SK-N-SH (cell line): ENCODE measurements at regions not wholly inside any gene's neighbourhood (a gene's known extent, or its start where the extent isn't known, plus 50 kb on each side); places are given as distances from the start of the nearest gene placed in this dataset.

Source experiments
- CTCF ChIA-PET: fragments of 300-600, 350-600 bp; formaldehyde crosslinking; extraction: SDS; loops from one replicate; lab custom pipeline; 2021; lab: Yijun Ruan, JAX
- POLR2A ChIA-PET: fragments of 350-600 bp; sonication (Branson Sonifier 250); formaldehyde crosslinking; extraction: SDS; loops from one replicate; lab custom pipeline; 2020; ENCODE audit warnings: antibody characterized with exemption, inconsistent platforms; lab: Yijun Ruan, JAX
- DNase-seq: peaks from one replicate; pipeline ENCODE4 v3.0.0; 2012
- H2AFZ ChIP-seq: fragments of 200-600 bp; sonication (generic); 2 replicates; pipeline ENCODE4 v1.8.1; 2016; ENCODE audit warnings: antibody characterized with exemption, mild to moderate bottlenecking, low read depth
- H3F3A ChIP-seq: fragments of 200-600 bp; sonication (generic); replicated peaks from 2 replicates; pipeline ENCODE3; 2016; ENCODE audit warnings: antibody characterized with exemption, mild to moderate bottlenecking; ENCODE audit not compliant: insufficient read depth
- H3K27ac ChIP-seq, 2 experiments: fragments of 200-500 bp in 1 of 2; fragments of 200-600 bp in 1 of 2; sonication (Bioruptor generic) in 1 of 2; sonication (generic), shearing (Covaris generic) in 1 of 2; 2 replicates each; pipeline versions ENCODE4 v1.5.1 to v1.6.1; 2014 to 2016; ENCODE audit warnings: low read depth in 2 of 2, inconsistent platforms in 1 of 2, low read length in 1 of 2, mild to moderate bottlenecking in 1 of 2, mixed read lengths in 1 of 2
- H3K27me3 ChIP-seq: fragments of 200-600 bp; sonication (generic), shearing (Covaris generic); 2 replicates; pipeline ENCODE4 v1.6.1; 2016; ENCODE audit warnings: mixed run types; ENCODE audit not compliant: insufficient read depth
- H3K36me3 ChIP-seq, 2 experiments: fragments of 200-500 bp in 1 of 2; fragments of 200-600 bp in 1 of 2; sonication (Bioruptor generic) in 1 of 2; sonication (generic) in 1 of 2; replicated peaks in 1 of 2; 2 replicates each; pipeline versions ENCODE3 to v1.5.1; 2014 to 2016; ENCODE audit warnings: low read length in 1 of 2, mild to moderate bottlenecking in 1 of 2; ENCODE audit not compliant: insufficient read depth in 2 of 2, control insufficient read depth in 1 of 2
- H3K4me1 ChIP-seq, 2 experiments: fragments of 200-500 bp in 1 of 2; fragments of 200-600 bp in 1 of 2; sonication (Bioruptor generic) in 1 of 2; sonication (generic), shearing (Covaris generic) in 1 of 2; 2 replicates each; pipeline versions ENCODE4 v1.5.1 to v1.6.1; 2014 to 2016; ENCODE audit warnings: low read depth in 1 of 2, low read length in 1 of 2, mixed run types in 1 of 2; ENCODE audit not compliant: insufficient read depth in 2 of 2, control insufficient read depth in 1 of 2
- H3K4me2 ChIP-seq: fragments of 200-600 bp; sonication (generic), shearing (Covaris generic); 2 replicates; pipeline ENCODE4 v1.6.1; 2017; ENCODE audit warnings: mixed run types
- H3K4me3 ChIP-seq, 2 experiments: fragments of 200-500 bp in 1 of 2; fragments of 200-600 bp in 1 of 2; sonication (Bioruptor generic) in 1 of 2; sonication (generic), shearing (Covaris generic) in 1 of 2; 2 replicates each; pipeline versions ENCODE4 v1.5.1 to v1.8.1; 2014 to 2016; ENCODE audit warnings: low read depth in 2 of 2, inconsistent platforms in 1 of 2, low read length in 1 of 2, mild to moderate bottlenecking in 1 of 2, mixed read lengths in 1 of 2, moderate library complexity in 1 of 2
- H3K79me2 ChIP-seq: fragments of 200-600 bp; sonication (generic); 2 replicates; pipeline ENCODE4 v1.8.1; 2017; ENCODE audit warnings: mild to moderate bottlenecking; ENCODE audit not compliant: insufficient read depth
- H3K9ac ChIP-seq: fragments of 200-600 bp; sonication (generic); 2 replicates; pipeline ENCODE4 v1.6.1; 2017; ENCODE audit warnings: mixed run types
- H3K9me2 ChIP-seq: fragments of 200-600 bp; sonication (generic); 2 replicates; pipeline ENCODE4 v1.6.1; 2017; ENCODE audit warnings: mixed run types
- H3K9me3 ChIP-seq: fragments of 200-600 bp; sonication (generic); 2 replicates; pipeline ENCODE4 v1.6.1; 2017; ENCODE audit warnings: mixed run types, mild to moderate bottlenecking, moderate library complexity
- H4K20me1 ChIP-seq: fragments of 200-600 bp; sonication (generic); 2 replicates; pipeline ENCODE4 v1.6.1; 2017; ENCODE audit warnings: mild to moderate bottlenecking, mixed run types; ENCODE audit not compliant: insufficient read depth
- EP300 ChIP-seq, 2 experiments: IDR thresholded peaks; 2 replicates each; pipeline versions ENCODE4 v1.4.0 to v1.6.1; 2012; ENCODE audit warnings: borderline replicate concordance in 1 of 2, low read depth in 1 of 2, low read length in 1 of 2
- FOSL2 ChIP-seq: IDR thresholded peaks from 2 replicates; pipeline ENCODE4 v1.4.0; 2012; ENCODE audit warnings: low read depth, mild to moderate bottlenecking, moderate library complexity, borderline replicate concordance
- FOXJ3 ChIP-seq: sonication (generic); formaldehyde crosslinking; IDR thresholded peaks from 2 replicates; pipeline ENCODE4 v1.5.1; 2020; ENCODE audit warnings: mild to moderate bottlenecking, missing genetic modification reagents
- GABPA ChIP-seq: IDR thresholded peaks from 2 replicates; pipeline ENCODE4 v1.4.0; 2012; ENCODE audit warnings: low read depth, mild to moderate bottlenecking
- MEF2A ChIP-seq: IDR thresholded peaks from 2 replicates; pipeline ENCODE4 v1.4.0; 2012; ENCODE audit warnings: low read depth, borderline replicate concordance
- POLR2AphosphoS5 ChIP-seq: IDR thresholded peaks from 2 replicates; pipeline ENCODE4 v1.6.1; 2012; ENCODE audit warnings: low read depth, low read length
- RAD21 ChIP-seq: IDR thresholded peaks from 2 replicates; pipeline ENCODE4 v1.6.1; 2012; ENCODE audit warnings: mild to moderate bottlenecking, low read length
- RCOR1 ChIP-seq: fragments of 150-350 bp; IDR thresholded peaks from 2 replicates; pipeline ENCODE4 v1.6.1; 2017; ENCODE audit warnings: antibody characterized with exemption, low read length
- RFX5 ChIP-seq: IDR thresholded peaks from 2 replicates; pipeline ENCODE4 v1.6.1; 2012; ENCODE audit warnings: mild to moderate bottlenecking, improper control_type of control experiment, low read length
- RXRA ChIP-seq: IDR thresholded peaks from 2 replicates; pipeline ENCODE4 v1.4.0; 2012; ENCODE audit warnings: low read depth, mild to moderate bottlenecking, borderline replicate concordance
- SIN3A ChIP-seq: IDR thresholded peaks from 2 replicates; pipeline ENCODE4 v1.6.1; 2012; ENCODE audit warnings: low read depth, mild to moderate bottlenecking, low read length, moderate library complexity, borderline replicate concordance
- SMC3 ChIP-seq: IDR thresholded peaks from 2 replicates; pipeline ENCODE4 v1.6.1; 2012; ENCODE audit warnings: low read depth, low read length, improper control_type of control experiment
- TCF12 ChIP-seq: IDR thresholded peaks from 2 replicates; pipeline ENCODE4 v1.4.0; 2012
- TEAD4 ChIP-seq: IDR thresholded peaks from 2 replicates; pipeline ENCODE4 v1.4.0; 2012; ENCODE audit warnings: mild to moderate bottlenecking, borderline replicate concordance; ENCODE audit not compliant: insufficient read depth
- WGBS: methylation state at CpG from one replicate; pipeline ENCODE4 v1.1.6; 2017; ENCODE audit warnings: low lambda C conversion rate; 5-methylcytosine and 5-hydroxymethylcytosine counted together
- TF ChIP-seq, protein P1 (sequence below): fragments of 150-350 bp; IDR thresholded peaks from 2 replicates; pipeline ENCODE4 v1.6.1; 2016; ENCODE audit warnings: mild to moderate bottlenecking, low read depth, low read length
- TF ChIP-seq, protein P2 (sequence below): fragments of 200-600 bp; sonication (generic); IDR thresholded peaks from 2 replicates; pipeline ENCODE4 v1.6.1; 2017; ENCODE audit warnings: antibody characterized with exemption, mild to moderate bottlenecking, moderate library complexity
- TF ChIP-seq, protein P3 (sequence below): IDR thresholded peaks from 2 replicates; pipeline ENCODE4 v1.4.0; 2012; ENCODE audit warnings: low read depth, borderline replicate concordance

- TF ChIP-seq FOSL2 (no peak), SIN3A (no peak)
Observed at GRCh38 chr7:37536706-37537105, 88.0 kb upstream of the ELMO1 start (continued).

DNA sequence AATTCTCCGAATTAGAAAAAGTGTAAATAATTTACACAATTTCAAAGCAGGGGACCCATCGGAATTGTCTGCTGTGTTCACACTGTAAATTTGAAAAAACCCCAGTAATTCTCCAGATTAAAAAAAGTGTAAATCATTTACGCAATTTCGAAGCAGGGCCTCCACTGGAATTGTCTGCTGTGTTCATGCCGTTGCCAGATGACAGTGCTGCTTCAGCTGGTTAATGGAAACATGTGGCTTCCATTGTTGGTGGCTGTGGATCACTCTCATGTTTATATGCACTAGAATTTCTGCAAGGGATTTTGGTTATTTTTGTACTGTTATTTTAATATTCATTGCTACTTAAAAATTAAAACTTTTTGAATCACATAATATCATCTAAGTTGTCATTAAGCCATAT, 88.8 kb upstream of the ELMO1 start:
- Histone ChIP-seq H3K9me2 (no peaks in the 10 kb centered on the region), H3F3A (no peaks in the 10 kb centered on the region), H3K27ac (no peak overlapping the region), H3K36me3 (no peaks in the 10 kb centered on the region), H3K4me1 (no peaks in the 10 kb centered on the region; a peak in 1 of 4 replicates), H3K9ac (no peak overlapping the region), H3K9me3 (no peaks in the 10 kb centered on the region; the same call in 1 of the 2 replicates), H3K79me2 (no peaks in the 10 kb centered on the region), H3K4me2 (no peak overlapping the region), H2AFZ (no peak overlapping the region), H3K27me3 (no peaks in the 10 kb centered on the region), H3K4me3 (no peak overlapping the region), H4K20me1 (no peaks in the 10 kb centered on the region)
- 42% methylated on average over 5 of the region's 5 CpGs for WGBS
- TF ChIP-seq FOXJ3 (CRISPR knock-in tag) = no peak
- TF ChIP-seq RAD21 = no peak
- TF ChIP-seq, protein P1, sequence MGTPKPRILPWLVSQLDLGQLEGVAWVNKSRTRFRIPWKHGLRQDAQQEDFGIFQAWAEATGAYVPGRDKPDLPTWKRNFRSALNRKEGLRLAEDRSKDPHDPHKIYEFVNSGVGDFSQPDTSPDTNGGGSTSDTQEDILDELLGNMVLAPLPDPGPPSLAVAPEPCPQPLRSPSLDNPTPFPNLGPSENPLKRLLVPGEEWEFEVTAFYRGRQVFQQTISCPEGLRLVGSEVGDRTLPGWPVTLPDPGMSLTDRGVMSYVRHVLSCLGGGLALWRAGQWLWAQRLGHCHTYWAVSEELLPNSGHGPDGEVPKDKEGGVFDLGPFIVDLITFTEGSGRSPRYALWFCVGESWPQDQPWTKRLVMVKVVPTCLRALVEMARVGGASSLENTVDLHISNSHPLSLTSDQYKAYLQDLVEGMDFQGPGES = no peak
- TF ChIP-seq RXRA = no peak
- no peak for DNase-seq
- ChIA-PET POLR2A (no interaction called here), CTCF (interaction anchor here (0.9 to 1.5 kb wide), 2 partner anchors 7 to 24 kb away, joined by 3 to 6 read pairs; no protein-coding TSS in a partner anchor)

DNA sequence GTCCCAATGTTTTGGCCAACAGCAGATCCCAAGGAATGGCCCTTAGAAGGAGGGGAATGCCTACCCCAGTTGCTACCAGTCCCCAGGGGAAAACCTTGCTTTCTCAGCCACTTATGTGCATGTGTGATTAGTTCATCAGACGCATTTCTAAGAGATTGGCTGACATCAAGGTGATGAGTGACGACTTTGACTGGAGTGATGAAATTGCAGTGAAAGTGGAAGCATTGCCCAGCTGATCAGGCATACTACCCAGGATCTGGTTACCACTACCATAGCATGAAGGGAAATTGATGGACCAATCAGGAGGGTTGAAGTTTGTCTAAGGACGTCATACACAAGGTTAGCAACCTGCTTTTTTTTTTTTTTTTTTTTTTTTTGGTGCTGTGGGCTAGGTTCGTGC, 90.3 kb upstream of the ELMO1 start:
- CTCF ChIA-PET = no interaction called here

More for the DNA sequence above, 90.3 kb upstream of the ELMO1 start:
- Histone ChIP-seq H3K4me1 (no peaks in the 10 kb centered on the region; a peak in 1 of 4 replicates), H3K79me2 (no peaks in the 10 kb centered on the region), H3K27me3 (no peaks in the 10 kb centered on the region), H2AFZ (no peak overlapping the region), H4K20me1 (no peaks in the 10 kb centered on the region), H3K9me2 (no peaks in the 10 kb centered on the region), H3F3A (no peaks in the 10 kb centered on the region), H3K9me3 (no peaks in the 10 kb centered on the region), H3K27ac (no peak overlapping the region), H3K4me3 (no peak overlapping the region), H3K4me2 (no peak overlapping the region), H3K9ac (no peak overlapping the region), H3K36me3 (no peaks in the 10 kb centered on the region)
- POLR2A ChIA-PET = interaction anchor here (0.7 kb wide), 1 partner anchor 136 kb away, joined by 6 read pairs; no protein-coding TSS in a partner anchor
- DNase-seq = no peak
- WGBS = 26% methylated on average over 4 of the region's 4 CpGs
- TF ChIP-seq EP300 (IDR thresholded peaks at IDR 0.05; ENCODE audit: borderline replicate concordance in 1 of 2, low read depth in 1 of 2, low read length in 1 of 2) = no peak
- TF ChIP-seq SMC3 = no peak
- TF ChIP-seq, protein P2, sequence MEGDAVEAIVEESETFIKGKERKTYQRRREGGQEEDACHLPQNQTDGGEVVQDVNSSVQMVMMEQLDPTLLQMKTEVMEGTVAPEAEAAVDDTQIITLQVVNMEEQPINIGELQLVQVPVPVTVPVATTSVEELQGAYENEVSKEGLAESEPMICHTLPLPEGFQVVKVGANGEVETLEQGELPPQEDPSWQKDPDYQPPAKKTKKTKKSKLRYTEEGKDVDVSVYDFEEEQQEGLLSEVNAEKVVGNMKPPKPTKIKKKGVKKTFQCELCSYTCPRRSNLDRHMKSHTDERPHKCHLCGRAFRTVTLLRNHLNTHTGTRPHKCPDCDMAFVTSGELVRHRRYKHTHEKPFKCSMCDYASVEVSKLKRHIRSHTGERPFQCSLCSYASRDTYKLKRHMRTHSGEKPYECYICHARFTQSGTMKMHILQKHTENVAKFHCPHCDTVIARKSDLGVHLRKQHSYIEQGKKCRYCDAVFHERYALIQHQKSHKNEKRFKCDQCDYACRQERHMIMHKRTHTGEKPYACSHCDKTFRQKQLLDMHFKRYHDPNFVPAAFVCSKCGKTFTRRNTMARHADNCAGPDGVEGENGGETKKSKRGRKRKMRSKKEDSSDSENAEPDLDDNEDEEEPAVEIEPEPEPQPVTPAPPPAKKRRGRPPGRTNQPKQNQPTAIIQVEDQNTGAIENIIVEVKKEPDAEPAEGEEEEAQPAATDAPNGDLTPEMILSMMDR = no peak
- no peak for TF ChIP-seq POLR2AphosphoS5
- no peak for TF ChIP-seq TEAD4
- TF ChIP-seq, protein P3, sequence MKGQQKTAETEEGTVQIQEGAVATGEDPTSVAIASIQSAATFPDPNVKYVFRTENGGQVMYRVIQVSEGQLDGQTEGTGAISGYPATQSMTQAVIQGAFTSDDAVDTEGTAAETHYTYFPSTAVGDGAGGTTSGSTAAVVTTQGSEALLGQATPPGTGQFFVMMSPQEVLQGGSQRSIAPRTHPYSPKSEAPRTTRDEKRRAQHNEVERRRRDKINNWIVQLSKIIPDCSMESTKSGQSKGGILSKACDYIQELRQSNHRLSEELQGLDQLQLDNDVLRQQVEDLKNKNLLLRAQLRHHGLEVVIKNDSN = no peak
- no peak for TF ChIP-seq SIN3A
- TF ChIP-seq GABPA = no peak
- no peak for TF ChIP-seq MEF2A
- TF ChIP-seq TCF12 = no peak
- TF ChIP-seq RAD21 = no peak
- no peak for TF ChIP-seq FOXJ3 (CRISPR knock-in tag)
- no peak for TF ChIP-seq RFX5
- no peak for TF ChIP-seq RCOR1
